Suprapubic skin (tissue), 4 donors: ENCODE measurements at regions not wholly inside any gene's neighbourhood (a gene's known extent, or its start where the extent isn't known, plus 50 kb on each side); places are given as distances from the start of the nearest gene placed in this dataset.

Experiments
- DNase-seq, 2 donors: peaks; one replicate each; pipeline ENCODE4 v3.0.0-alpha.2; 2019; ENCODE audit warnings: low spot score in 2 of 2
- H3K27ac ChIP-seq: fragments of 200-600 bp; sonication (generic); one replicate; pipeline ENCODE4 v1.5.1; 2019
- H3K27me3 ChIP-seq: fragments of 200-600 bp; sonication (generic); one replicate; pipeline ENCODE4 v1.5.1; 2019
- H3K36me3 ChIP-seq: fragments of 200-600 bp; sonication (generic); one replicate; pipeline ENCODE4 v1.5.1; 2019
- H3K4me1 ChIP-seq: fragments of 200-600 bp; sonication (generic); one replicate; pipeline ENCODE4 v1.5.1; 2019
- H3K4me3 ChIP-seq: fragments of 200-600 bp; sonication (generic); one replicate; pipeline ENCODE4 v1.5.1; 2019; ENCODE audit warnings: mild to moderate bottlenecking
- H3K9me3 ChIP-seq: fragments of 200-600 bp; sonication (generic); one replicate; pipeline ENCODE4 v1.5.1; 2019
- CTCF ChIP-seq, 2 donors: fragments of 200-600 bp in 1 of 2; fragments of 450-650 bp in 1 of 2; sonication (generic) in 1 of 2; IDR thresholded peaks; one replicate each; pipeline ENCODE4 v1.5.1; 2016 to 2019; ENCODE audit warnings: antibody characterized with exemption in 2 of 2, mild to moderate bottlenecking in 1 of 2, moderate library complexity in 1 of 2
- EP300 ChIP-seq: sonication (generic); formaldehyde crosslinking; IDR thresholded peaks from one replicate; pipeline ENCODE4 v1.6.1; 2017; ENCODE audit warnings: antibody characterized with exemption
- POLR2A ChIP-seq, 2 donors: fragments of 450-650 bp; IDR thresholded peaks; one replicate each; pipeline ENCODE4 v1.6.1; 2017; ENCODE audit warnings: antibody characterized with exemption in 2 of 2, mild to moderate bottlenecking in 2 of 2, moderate library complexity in 2 of 2
- POLR2AphosphoS5 ChIP-seq, 3 donors: sonication (generic); formaldehyde crosslinking; IDR thresholded peaks; one replicate each; pipeline ENCODE4 v1.6.1; 2017; ENCODE audit warnings: antibody characterized with exemption in 3 of 3
- WGBS: methylation state at CpG from one replicate; pipeline ENCODE4 v1.1.5; 2018; 5-methylcytosine and 5-hydroxymethylcytosine counted together

GRCh38 chr13:84377106-84377505 is 494.8 kb upstream of the SLITRK1 start:
- Histone ChIP-seq H3K9me3 (no peaks in the 10 kb centered on the region), H3K27me3 (no peaks in the 10 kb centered on the region), H3K4me3 (no peak overlapping the region), H3K27ac (no peak overlapping the region), H3K4me1 (no peaks in the 10 kb centered on the region), H3K36me3 (no peaks in the 10 kb centered on the region)
- no peak for DNase-seq
- TF ChIP-seq EP300: no peak
- no peak for TF ChIP-seq POLR2A (IDR thresholded peaks at IDR 0.05)
- TF ChIP-seq POLR2AphosphoS5 (IDR thresholded peaks at IDR 0.05): no peak
- TF ChIP-seq CTCF (IDR thresholded peaks at IDR 0.05): no peak

GRCh38 chr13:84366506-84366905 is 484.2 kb upstream of the SLITRK1 start:
- H3K27me3 ChIP-seq: no peaks in the 10 kb centered on the region
- H3K27ac ChIP-seq: no peak overlapping the region
- no peak overlapping the region for H3K4me3 ChIP-seq
- no peaks in the 10 kb centered on the region for H3K4me1 ChIP-seq
- 55% methylated on average over 2 of the region's 2 CpGs for WGBS
- no peaks in the 10 kb centered on the region for H3K9me3 ChIP-seq
- H3K36me3 ChIP-seq: no peaks in the 10 kb centered on the region
- DNase-seq: no peak
- TF ChIP-seq POLR2A (IDR thresholded peaks at IDR 0.05) (no peak), POLR2AphosphoS5 (IDR thresholded peaks at IDR 0.05) (no peak), CTCF (IDR thresholded peaks at IDR 0.05) (no peak), EP300 (no peak)

GRCh38 chr13:84362777-84363176 is 480.5 kb upstream of the SLITRK1 start:
- TF ChIP-seq EP300 (no peak), POLR2A (IDR thresholded peaks at IDR 0.05) (no peak), CTCF (IDR thresholded peaks at IDR 0.05) (no peak)
- no peak for DNase-seq
- Histone ChIP-seq H3K4me1 (no peaks in the 10 kb centered on the region), H3K9me3 (no peaks in the 10 kb centered on the region), H3K27ac (no peak overlapping the region), H3K27me3 (no peaks in the 10 kb centered on the region), H3K36me3 (no peaks in the 10 kb centered on the region), H3K4me3 (no peak overlapping the region)
- WGBS: 40% methylated on average over 3 of the region's 3 CpGs

- DNase-seq: no peak
- no peak for TF ChIP-seq EP300
- no peak for TF ChIP-seq POLR2AphosphoS5 (IDR thresholded peaks at IDR 0.05)
- no peak for TF ChIP-seq POLR2A (IDR thresholded peaks at IDR 0.05)
- no peak for TF ChIP-seq CTCF (IDR thresholded peaks at IDR 0.05)
- Histone ChIP-seq H3K27me3 (no peaks in the 10 kb centered on the region), H3K4me3 (no peak overlapping the region), H3K27ac (no peak overlapping the region), H3K4me1 (no peaks in the 10 kb centered on the region), H3K9me3 (no peaks in the 10 kb centered on the region), H3K36me3 (no peaks in the 10 kb centered on the region)
- 85% methylated on average over 4 of the region's 4 CpGs for WGBS
Observed at GRCh38 chr13:84360822-84361221, 478.5 kb upstream of the SLITRK1 start.

GRCh38 chr13:84358601-84359000 is 476.3 kb upstream of the SLITRK1 start:
- DNase-seq: no peak
- Histone ChIP-seq H3K27ac (no peak overlapping the region), H3K4me3 (no peak overlapping the region), H3K9me3 (no peaks in the 10 kb centered on the region), H3K27me3 (no peaks in the 10 kb centered on the region), H3K4me1 (no peaks in the 10 kb centered on the region), H3K36me3 (no peaks in the 10 kb centered on the region)
- TF ChIP-seq EP300: no peak
- TF ChIP-seq POLR2AphosphoS5 (IDR thresholded peaks at IDR 0.05): no peak
- no peak for TF ChIP-seq POLR2A (IDR thresholded peaks at IDR 0.05)
- TF ChIP-seq CTCF (IDR thresholded peaks at IDR 0.05): no peak
- WGBS: 86% methylated on average over 4 of the region's 4 CpGs
